Stimulated activated CD8-positive, alpha-beta memory T cell treated with anti-CD3 and anti-CD28 coated beads, Interleukin-15, amount 100 ng/mL, for 48 hours (primary cell): ENCODE measurements at regions not wholly inside any gene's neighbourhood (a gene's known extent, or its start where the extent isn't known, plus 50 kb on each side); places are given as distances from the start of the nearest gene placed in this dataset.

Source experiments
- DNase-seq, 2 donors: peaks; one replicate each; pipeline ENCODE4 v3.0.0-alpha.2; 2020; ENCODE audit warnings: low read depth in 2 of 2

- DNase-seq: no peak
Observed at GRCh38 chr17:79521225-79521624, 89.6 kb downstream of the RBFOX3 start.

- DNase-seq: no peak
Observed at GRCh38 chr17:79520167-79521165, 90.4 kb downstream of the RBFOX3 start.

DNA sequence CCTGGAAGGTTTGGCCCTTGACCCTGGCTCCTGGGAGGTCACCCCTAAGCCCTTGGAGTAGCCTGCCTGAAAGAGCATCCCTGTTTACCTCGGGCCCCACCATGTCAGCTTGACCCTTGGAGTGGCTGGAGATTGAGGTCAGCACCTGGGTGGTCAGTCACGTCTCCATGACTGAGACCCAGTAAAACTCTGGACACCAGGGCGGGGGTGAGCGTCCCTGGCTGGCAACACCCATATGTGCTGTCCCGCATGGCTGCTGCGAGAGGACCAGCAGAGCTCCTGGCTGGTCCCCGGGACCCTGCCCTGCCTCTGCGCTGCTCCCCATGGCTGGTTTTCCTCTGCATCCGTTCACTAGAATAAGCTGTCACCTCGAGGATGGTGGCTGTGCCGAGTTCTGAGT is 91.2 kb downstream of the RBFOX3 start:
- no peak for DNase-seq

GRCh38 chr17:79518585-79519523 is 92.0 kb downstream of the RBFOX3 start:
- no peak for DNase-seq

DNA sequence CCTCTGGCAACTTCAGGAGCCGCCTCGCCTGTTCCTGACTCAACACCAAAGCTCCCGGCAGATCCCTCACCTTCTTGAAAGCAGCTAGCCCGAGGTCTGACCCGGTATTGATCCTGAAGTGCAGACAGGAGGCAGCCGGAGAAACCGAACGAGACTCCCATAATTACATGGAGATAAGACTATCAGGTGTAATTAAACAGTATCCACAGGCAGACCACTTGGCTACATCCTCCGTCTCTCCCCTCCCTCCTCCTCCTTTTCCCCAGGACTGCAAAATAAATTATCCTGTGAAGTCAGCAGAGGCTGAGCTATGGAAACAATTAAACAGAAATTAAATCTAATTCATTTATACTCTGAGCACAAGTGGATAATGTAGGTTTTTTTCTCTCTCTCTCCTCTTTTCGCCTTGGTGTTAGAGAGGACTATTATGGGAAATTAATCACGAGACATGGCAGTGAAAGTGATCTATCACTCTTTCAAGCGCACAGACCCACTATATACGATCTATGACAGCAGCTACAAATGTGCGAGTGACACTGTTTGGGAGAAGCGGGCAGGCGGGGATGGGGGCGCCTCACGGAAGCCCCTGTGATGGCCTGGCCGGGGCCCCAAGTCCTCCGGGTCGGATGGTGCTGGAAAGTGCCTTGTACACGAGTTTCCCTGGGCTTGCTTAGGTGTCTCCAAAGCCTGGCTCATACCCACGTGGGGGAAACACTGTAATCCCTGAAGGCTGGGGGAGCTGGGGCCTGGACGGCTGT is 92.8 kb downstream of the RBFOX3 start:
- no peak for DNase-seq

DNA sequence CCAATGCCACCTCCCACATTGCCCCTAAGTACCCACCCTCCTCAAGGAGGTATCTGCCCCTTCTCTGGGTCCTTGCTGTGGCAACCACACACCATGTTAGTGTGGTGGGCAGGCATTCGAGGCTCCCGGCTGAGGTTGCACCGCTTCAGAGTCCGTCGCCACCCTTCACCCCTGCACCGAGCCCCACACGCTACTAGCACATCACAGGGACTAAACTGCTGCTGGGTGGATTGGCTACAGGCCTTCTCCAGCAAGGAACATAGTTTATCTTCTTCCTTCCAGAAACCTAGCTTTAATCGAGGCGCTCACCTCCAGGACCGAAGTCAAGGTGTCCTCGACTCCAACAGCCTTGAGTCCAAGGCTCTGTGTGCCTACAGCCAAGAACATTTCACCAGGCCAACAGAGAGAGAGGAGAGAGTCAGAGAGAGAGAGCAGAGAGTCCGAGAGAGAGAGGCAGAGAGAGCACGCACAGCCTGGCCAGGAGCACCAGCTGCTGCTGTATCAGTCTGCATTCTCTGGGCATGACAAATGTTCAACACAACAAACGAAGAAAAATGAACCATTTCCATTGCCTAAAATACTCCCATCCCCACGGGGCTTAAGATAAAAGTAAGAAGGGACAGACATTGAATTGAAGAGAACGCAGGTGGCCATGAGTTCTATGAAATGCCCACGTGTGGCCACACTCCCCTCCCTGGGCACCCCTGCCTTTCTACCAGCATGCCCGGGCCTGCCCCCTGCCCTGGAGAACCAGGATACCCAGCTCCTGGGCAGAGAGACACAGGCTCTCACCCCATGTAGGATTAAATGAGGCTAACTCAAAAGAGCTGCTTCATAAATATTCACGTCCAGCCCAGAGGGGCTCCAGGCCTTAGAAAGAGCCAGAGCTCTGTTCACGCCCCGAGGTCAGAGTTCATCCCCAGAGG is 94.9 kb downstream of the RBFOX3 start:
- DNase-seq: no peak

DNA sequence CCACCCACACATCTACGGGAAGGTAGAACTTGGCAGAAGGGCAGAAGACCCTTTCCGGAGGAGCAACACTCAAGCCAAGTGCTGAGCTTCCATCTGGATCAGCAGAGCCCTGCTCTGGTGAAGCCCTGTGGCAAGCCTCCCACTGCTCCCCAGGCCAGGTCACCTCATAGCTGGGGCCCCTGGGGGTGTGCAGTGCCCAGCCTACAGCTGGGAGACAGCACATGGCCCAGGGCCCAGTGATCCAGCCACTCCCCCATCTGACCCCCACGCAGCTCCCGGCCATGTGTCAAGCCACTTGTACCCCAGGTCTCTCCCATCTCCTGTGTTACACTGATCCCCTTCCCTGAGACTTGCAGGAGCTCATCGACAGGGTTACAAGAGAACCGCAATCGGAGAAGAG is 95.7 kb downstream of the RBFOX3 start:
- no peak for DNase-seq

DNA sequence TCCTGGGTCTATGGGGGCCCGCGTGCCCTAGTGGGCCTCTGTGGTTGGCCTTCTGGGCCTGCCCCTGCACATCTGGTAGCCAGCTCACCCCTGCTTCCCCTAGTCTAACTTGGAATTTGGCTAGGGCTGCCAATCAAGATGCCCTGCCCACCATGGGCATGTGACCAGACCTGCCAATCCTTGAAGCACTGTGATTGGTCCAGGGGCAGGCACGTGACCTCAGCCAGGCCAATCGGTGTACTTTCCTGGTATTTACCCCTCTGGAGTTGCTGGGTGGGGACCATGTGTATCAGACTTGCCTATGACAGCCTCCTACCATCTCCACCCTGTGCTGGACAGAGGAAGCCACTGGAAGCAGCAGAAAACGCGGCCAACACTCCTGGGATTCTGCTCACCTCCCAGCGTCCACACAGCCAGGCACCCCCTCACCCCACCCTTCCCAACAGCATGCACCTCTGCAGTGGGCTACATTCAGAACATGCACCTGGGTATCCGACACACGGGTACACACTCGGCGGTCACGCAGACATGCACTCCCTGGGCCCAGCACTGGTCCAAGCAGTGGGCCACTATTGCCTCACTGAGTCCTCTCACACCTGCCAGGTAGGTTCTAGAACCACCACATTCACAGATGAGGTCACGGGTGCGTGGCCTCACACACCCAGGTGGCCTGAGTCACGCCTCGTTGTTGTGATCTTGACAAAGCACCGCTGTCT is 96.9 kb downstream of the RBFOX3 start:
- DNase-seq: no peak

DNA sequence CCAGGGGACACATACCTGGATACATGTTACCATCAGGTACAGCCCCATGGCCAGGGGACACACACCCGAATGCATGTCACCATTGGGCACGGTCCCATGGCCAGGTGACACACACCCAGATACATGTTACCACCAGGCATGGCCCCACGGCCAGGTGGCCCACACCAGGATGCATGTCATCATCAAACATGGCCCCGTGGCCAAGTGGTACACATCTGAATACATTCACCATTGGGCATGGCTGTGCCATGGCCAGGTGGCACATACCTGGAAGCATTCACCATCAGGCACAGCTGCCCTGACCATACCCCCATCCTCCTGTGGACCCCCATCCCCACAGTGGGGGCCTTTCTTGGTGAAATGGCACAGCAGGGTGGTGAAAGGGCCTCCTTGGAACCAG is 97.6 kb downstream of the RBFOX3 start:
- DNase-seq: no peak

DNA sequence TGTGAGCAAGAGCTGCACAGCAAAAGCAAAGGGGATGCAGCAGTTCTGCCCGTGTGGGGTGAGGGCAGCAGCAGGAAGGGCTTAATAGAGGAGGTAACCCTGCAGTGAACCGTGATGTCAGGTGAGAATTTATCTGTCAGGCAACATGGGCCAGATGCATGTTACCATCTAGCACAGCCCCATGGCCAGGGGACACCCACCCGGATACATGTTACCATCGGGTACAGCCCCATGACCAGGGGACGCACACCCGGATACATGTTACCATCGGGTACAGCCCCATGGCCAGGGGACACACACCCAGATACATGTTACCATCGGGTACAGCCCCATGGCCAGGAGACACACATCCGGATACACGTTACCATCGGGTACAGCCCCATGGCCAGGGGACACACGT is 99.4 kb downstream of the RBFOX3 start:
- DNase-seq: no peak

GRCh38 chr17:79510071-79510470 is 100.8 kb downstream of the RBFOX3 start:
- no peak for DNase-seq

- DNase-seq: no peak
Observed at GRCh38 chr17:79509490-79509889, 101.4 kb downstream of the RBFOX3 start.

- no peak for DNase-seq
Observed at GRCh38 chr17:79509008-79509407, 101.8 kb downstream of the RBFOX3 start.

DNA sequence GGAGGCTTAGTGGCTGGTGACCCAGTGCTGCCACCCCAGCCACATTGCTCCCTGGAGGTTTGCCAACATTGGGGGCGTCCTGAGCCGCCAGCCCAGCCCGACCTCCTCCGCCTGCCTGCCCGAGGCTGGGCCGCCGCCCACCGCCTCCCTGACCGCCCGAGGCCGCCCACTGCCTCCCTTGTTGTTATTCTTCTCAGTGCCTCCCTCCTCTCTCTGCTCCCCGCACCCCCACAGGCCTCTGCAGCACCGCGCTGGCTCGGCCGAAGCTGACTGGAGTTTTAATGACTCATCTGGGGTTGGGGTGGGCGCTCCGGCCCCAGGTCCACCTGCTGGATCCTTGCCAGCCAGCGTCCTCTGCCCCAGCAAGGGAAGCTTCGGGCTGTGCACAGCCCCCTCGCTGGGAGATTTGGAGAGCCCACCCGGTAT is 102.5 kb downstream of the RBFOX3 start:
- no peak for DNase-seq

DNA sequence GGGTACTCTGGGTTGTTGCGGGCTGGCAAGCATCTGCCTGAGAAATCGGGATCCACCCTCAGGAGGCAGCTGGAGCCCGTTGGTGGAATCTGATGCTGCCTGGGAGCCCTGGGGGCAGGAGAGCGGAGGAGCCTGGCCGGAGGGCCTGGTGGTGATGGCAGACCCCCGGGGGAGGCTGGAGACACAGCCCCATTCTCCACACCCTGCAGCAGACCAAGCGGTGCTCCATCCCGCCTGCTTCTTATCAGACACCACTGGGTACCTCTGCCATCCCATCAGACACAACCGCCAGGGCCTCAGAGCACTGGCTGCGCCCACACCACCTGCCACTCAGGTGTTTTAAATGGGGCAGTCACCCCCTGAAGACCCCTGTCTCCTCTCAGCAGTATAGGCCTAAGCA is 103.9 kb downstream of the RBFOX3 start:
- DNase-seq: no peak

- no peak for DNase-seq
Observed at GRCh38 chr17:79506150-79506870, 104.5 kb downstream of the RBFOX3 start.

GRCh38 chr17:79505199-79505598 is 105.7 kb downstream of the RBFOX3 start:
- DNase-seq: no peak

GRCh38 chr17:79504181-79504605 is 106.7 kb downstream of the RBFOX3 start:
- no peak for DNase-seq

DNA sequence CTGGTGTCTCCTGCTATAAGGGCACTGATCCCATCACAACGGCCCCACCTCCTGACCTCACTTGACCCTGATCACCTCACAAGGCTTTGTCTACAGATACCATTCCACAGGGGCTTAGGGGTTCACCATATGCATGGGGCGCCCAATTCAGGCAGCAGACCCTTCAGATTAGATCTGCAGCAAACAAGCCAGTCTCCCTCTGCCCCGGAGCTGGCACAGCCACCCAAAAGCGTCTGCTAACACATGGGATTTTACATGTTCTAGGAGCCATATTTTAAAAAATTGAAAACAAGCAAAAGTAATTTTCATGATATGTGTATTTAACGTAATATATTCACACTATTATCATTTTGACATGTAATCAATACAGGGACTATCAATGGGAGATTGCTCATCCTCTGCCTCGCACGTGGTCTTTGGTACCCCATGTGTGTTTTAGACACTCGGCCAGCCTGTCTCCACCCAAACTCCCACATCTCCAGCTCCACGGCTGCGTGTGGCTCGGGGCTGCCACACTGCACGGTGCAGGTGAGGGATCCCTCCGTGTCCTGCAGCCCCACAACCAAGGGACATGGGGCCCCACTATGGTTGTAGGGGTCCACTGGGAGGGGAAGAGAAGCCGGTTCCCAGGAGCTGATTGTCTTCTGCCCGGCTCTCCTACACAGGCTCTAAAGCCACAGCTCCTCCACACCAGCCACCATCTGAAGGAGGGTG is 107.6 kb downstream of the RBFOX3 start:
- no peak for DNase-seq
